ENCODE measurements at regions not wholly inside any gene's neighbourhood (a gene's known extent, or its start where the extent isn't known, plus 50 kb on each side); places are given as distances from the start of the nearest gene placed in this dataset.
"Not testable (repeated sequence)": the region's sequence is repeated elsewhere in the genome, so short reads cannot be mapped to it uniquely, and the experiment has no call there.

DNA sequence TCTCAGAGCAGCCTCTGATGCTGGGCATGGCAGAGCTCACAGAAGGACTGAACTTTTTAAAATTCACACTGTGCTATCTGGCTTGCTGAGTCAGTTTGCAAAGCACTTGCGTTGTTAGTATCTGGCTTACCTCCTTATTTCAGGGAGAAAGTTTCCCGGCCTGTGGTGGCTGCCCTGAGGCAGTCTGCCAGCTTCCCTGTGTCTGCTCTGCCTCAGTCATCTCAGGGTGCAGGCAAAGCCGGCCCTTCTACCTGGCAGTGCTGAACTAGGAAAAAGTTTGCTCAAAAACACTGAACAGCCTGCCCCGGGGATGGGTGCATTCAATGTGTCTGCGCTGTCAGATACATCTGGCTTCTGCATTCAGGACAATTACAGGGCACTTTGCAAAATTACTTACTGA, 90.2 kb upstream of the UXS1 start:
- Mint-ChIP-seq H3K9me3 (no peaks in the 10 kb centered on the region), H3K27ac (no peak overlapping the region), H3K27me3 (peaks cover 0 to 5% (median 2%) of the 10 kb centered on the region in 5 donors), H3K4me1 (no peaks in the 10 kb centered on the region), H3K36me3 (no peaks in the 10 kb centered on the region), H3K4me3 (no peak overlapping the region)
- DNase-seq (no peak), ATAC-seq (no peak)
- POLR2A ChIA-PET = no interaction called here

- H3K27me3 Mint-ChIP-seq, POLR2A ChIA-PET, H3K4me3 Mint-ChIP-seq, H3K9me3 Mint-ChIP-seq, H3K36me3 Mint-ChIP-seq, H3K4me1 Mint-ChIP-seq, ATAC-seq, DNase-seq: not testable (repeated sequence)
- peak overlapping the region in 2 of 10 donors; percentile 8 to 38 for H3K27ac Mint-ChIP-seq
These were observed 89.4 kb upstream of the UXS1 start for GRCh38 chr2:106283228-106284152.

GRCh38 chr2:106282462-106283170, 88.5 kb upstream of the UXS1 start:
- DNase-seq (no peak), ATAC-seq (no peak)
- H3K4me1 Mint-ChIP-seq = no peaks in the 10 kb centered on the region
- POLR2A ChIA-PET = interaction anchor here (1.3 kb wide), 1 partner anchor 10 kb away, joined by 4 read pairs; no protein-coding TSS in a partner anchor
- H3K9me3 Mint-ChIP-seq = no peaks in the 10 kb centered on the region
- peak overlapping the region in 1 of 10 donors; percentile 8 for H3K27ac Mint-ChIP-seq
- no peak overlapping the region for H3K4me3 Mint-ChIP-seq
- H3K27me3 Mint-ChIP-seq = peaks cover 0 to 5% (median 2%) of the 10 kb centered on the region in 5 donors
- H3K36me3 Mint-ChIP-seq = no peaks in the 10 kb centered on the region

GRCh38 chr2:106281907-106282430, 87.9 kb upstream of the UXS1 start:
- H3K4me1 Mint-ChIP-seq, H3K36me3 Mint-ChIP-seq, ATAC-seq, H3K27me3 Mint-ChIP-seq, H3K9me3 Mint-ChIP-seq, DNase-seq, H3K27ac Mint-ChIP-seq, H3K4me3 Mint-ChIP-seq: not testable (repeated sequence)
- POLR2A ChIA-PET = interaction anchor here (1.3 kb wide), 1 partner anchor 11 kb away, joined by 4 read pairs; no protein-coding TSS in a partner anchor

DNA sequence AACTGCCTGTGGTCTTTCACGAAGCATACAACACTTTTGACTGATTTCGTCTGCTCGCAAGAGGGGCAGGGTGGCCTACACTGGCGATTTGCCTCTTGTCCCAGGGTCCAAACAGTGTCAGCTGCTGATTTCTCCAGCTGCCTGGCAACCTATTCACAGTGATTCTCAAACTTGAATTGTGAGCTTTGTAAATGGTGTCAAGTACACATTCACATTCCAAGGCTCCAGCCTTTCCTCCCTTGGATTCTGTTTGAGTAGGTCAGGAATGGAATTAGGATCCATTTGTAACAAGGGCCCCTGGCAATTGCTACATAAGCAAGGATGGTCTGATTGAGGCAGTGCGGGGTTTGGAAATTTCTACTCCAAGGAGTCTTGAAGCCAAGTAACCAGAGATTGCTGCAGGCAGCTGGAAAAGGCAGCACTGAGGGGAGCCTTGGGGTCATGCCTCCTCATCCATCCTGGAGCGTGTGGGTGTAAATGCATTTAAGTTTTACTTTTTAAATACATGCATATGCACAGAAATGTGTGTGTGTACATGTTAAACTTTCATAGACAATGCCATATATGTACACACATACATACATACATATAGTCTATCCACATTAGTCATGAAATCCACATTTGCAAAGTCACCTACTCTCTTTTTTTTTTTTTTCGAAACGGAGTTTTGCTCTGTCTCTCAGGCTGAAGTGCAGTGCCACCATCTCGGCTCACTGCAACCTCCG, 86.8 kb upstream of the UXS1 start:
- no peaks in the 10 kb centered on the region for H3K9me3 Mint-ChIP-seq
- no peak overlapping the region for H3K27ac Mint-ChIP-seq
- POLR2A ChIA-PET = no interaction called here
- no peak for ATAC-seq
- H3K4me1 Mint-ChIP-seq = no peaks in the 10 kb centered on the region
- H3K36me3 Mint-ChIP-seq = no peaks in the 10 kb centered on the region
- H3K4me3 Mint-ChIP-seq = no peak overlapping the region
- H3K27me3 Mint-ChIP-seq = peaks cover 0 to 5% (median 2%) of the 10 kb centered on the region in 5 donors
- DNase-seq = no peak

- DNase-seq (no peak), ATAC-seq (no peak)
- peaks cover 0 to 5% (median 2%) of the 10 kb centered on the region in 5 donors for H3K27me3 Mint-ChIP-seq
- H3K27ac Mint-ChIP-seq = no peak overlapping the region
- H3K4me3 Mint-ChIP-seq = no peak overlapping the region
- no peaks in the 10 kb centered on the region for H3K36me3 Mint-ChIP-seq
- POLR2A ChIA-PET = no interaction called here
- H3K9me3 Mint-ChIP-seq = no peaks in the 10 kb centered on the region
- H3K4me1 Mint-ChIP-seq = no peaks in the 10 kb centered on the region
These were observed 86.1 kb upstream of the UXS1 start for GRCh38 chr2:106280224-106280623.

GRCh38 chr2:106278112-106278876, 84.2 kb upstream of the UXS1 start:
- peaks cover 0 to 2% (median 0%) of the 10 kb centered on the region in 3 donors for H3K36me3 Mint-ChIP-seq
- peaks cover 0 to 5% (median 2%) of the 10 kb centered on the region in 5 donors for H3K27me3 Mint-ChIP-seq
- POLR2A ChIA-PET = no interaction called here
- peaks cover 0 to 2% (median 0%) of the 10 kb centered on the region in 9 donors for H3K9me3 Mint-ChIP-seq
- peak overlapping the region in 1 of 10 donors; percentile 5 for H3K27ac Mint-ChIP-seq
- H3K4me3 Mint-ChIP-seq = no peak overlapping the region
- H3K4me1 Mint-ChIP-seq = no peaks in the 10 kb centered on the region
- no peak for ATAC-seq
- no peak for DNase-seq

DNA sequence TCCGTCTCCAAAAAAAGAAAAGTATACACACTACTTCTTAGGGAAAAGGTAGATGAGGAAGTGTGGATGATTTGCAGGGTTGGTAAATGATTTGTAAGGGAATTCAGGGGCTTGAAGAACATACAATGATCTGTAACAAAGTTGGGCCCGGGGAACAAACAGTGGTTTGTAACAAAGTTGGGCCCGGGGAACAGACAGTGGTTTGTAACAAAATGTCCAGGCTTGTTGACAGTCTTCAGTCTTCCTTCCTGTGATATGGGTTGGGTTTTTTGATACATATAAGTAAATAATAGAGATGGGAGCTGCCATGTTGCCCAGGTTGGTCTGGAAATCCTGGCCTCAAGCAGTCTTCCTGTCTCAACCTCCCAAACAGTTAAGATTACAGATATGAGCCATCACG, 83.3 kb upstream of the UXS1 start:
- H3K36me3 Mint-ChIP-seq = peaks cover 0 to 3% (median 0%) of the 10 kb centered on the region in 3 donors
- H3K4me3 Mint-ChIP-seq = no peak overlapping the region
- peaks cover 0 to 4% (median 0%) of the 10 kb centered on the region in 9 donors for H3K9me3 Mint-ChIP-seq
- no peak overlapping the region for H3K27ac Mint-ChIP-seq
- ATAC-seq (no peak), DNase-seq (no peak)
- no peaks in the 10 kb centered on the region for H3K4me1 Mint-ChIP-seq
- H3K27me3 Mint-ChIP-seq = peaks cover 0 to 3% (median 0%) of the 10 kb centered on the region in 5 donors
- POLR2A ChIA-PET = no interaction called here

DNA sequence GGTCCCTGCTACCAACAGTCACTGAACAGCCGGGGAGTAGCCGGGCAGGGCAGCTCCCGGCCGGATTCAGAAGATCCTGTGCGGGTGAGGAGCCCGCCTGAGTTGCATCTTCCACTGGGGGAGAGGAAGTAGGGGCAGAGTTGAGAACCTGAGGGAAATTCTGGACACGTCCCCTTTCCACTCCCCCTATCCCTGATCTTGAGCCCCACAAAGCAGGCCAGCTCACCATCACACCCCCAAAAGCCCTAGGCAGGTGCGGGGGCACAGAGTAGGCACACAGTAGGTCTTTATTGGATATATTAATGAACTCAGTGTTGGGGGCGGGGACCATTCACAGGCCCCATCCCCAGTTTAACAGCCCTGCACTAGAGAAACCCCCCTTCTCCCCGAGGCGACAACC, 81.9 kb upstream of the UXS1 start:
- H3K36me3 Mint-ChIP-seq = peaks cover 0 to 3% (median 0%) of the 10 kb centered on the region in 3 donors
- no peak overlapping the region for H3K4me3 Mint-ChIP-seq
- no peak for DNase-seq
- peaks cover 0 to 6% (median 1%) of the 10 kb centered on the region in 4 donors for H3K4me1 Mint-ChIP-seq
- POLR2A ChIA-PET = no interaction called here
- no peak for ATAC-seq
- H3K27ac Mint-ChIP-seq = no peak overlapping the region
- peaks cover 0 to 7% (median 4%) of the 10 kb centered on the region in 5 donors for H3K27me3 Mint-ChIP-seq
- peaks cover 0 to 5% (median 0%) of the 10 kb centered on the region in 9 donors for H3K9me3 Mint-ChIP-seq

GRCh38 chr2:106274668-106275067, 80.6 kb upstream of the UXS1 start:
- H3K4me1 Mint-ChIP-seq = peaks cover 6 to 17% (median 9%) of the 10 kb centered on the region in 4 donors
- DNase-seq = no peak
- H3K27me3 Mint-ChIP-seq = peaks cover 0 to 19% (median 12%) of the 10 kb centered on the region in 5 donors
- H3K4me3 Mint-ChIP-seq = no peak overlapping the region
- POLR2A ChIA-PET = no interaction called here
- H3K9me3 Mint-ChIP-seq = peaks cover 0 to 5% (median 0%) of the 10 kb centered on the region in 9 donors
- ATAC-seq = no peak
- H3K27ac Mint-ChIP-seq = no peak overlapping the region
- H3K36me3 Mint-ChIP-seq = peaks cover 0 to 3% (median 0%) of the 10 kb centered on the region in 3 donors

GRCh38 chr2:106272216-106272807, 78.2 kb upstream of the UXS1 start:
- peaks cover 12 to 30% (median 25%) of the 10 kb centered on the region in 4 donors for H3K4me1 Mint-ChIP-seq
- H3K36me3 Mint-ChIP-seq = peaks cover 0 to 3% (median 0%) of the 10 kb centered on the region in 3 donors
- peaks cover 0 to 5% (median 0%) of the 10 kb centered on the region in 9 donors for H3K9me3 Mint-ChIP-seq
- DNase-seq = no peak
- POLR2A ChIA-PET = no interaction called here
- peaks cover 5 to 35% (median 23%) of the 10 kb centered on the region in 5 donors for H3K27me3 Mint-ChIP-seq
- no peak for ATAC-seq
- H3K4me3 Mint-ChIP-seq = no peak overlapping the region
- no peak overlapping the region for H3K27ac Mint-ChIP-seq

Measured in naive thymus-derived CD8-positive, alpha-beta T cell (primary cell).